CD14-positive monocyte (primary cell): ENCODE measurements at regions not wholly inside any gene's neighbourhood (a gene's known extent, or its start where the extent isn't known, plus 50 kb on each side); places are given as distances from the start of the nearest gene placed in this dataset.

Experiments used
- DNase-seq, 3 donors: peaks; one replicate each; pipeline ENCODE4 v3.0.0-alpha.2; 2011 to 2022
- H2AFZ ChIP-seq: 2 replicates; pipeline ENCODE4 v1.6.0; 2012; ENCODE audit warnings: mild to moderate bottlenecking, low read depth, low read length, inconsistent platforms; ENCODE audit not compliant: insufficient read depth, poor library complexity, severe bottlenecking
- H3K27ac ChIP-seq, 2 donors: 1 replicate in 1 of 2; 2 replicates in 1 of 2; pipeline ENCODE4 v1.5.1; 2012 to 2013; ENCODE audit warnings: low read length in 2 of 2, control low read depth in 1 of 2, inconsistent platforms in 1 of 2, low read depth in 1 of 2, mild to moderate bottlenecking in 1 of 2
- H3K27me3 ChIP-seq, 2 donors: one replicate each; pipeline versions ENCODE4 v1.6.0 to v1.6.1; 2011 to 2013; ENCODE audit warnings: low read length in 2 of 2; ENCODE audit not compliant: control insufficient read depth in 2 of 2, insufficient read depth in 2 of 2
- H3K36me3 ChIP-seq, 2 donors: replicated peaks in 1 of 2; 1 replicate in 1 of 2; 2 replicates in 1 of 2; pipeline versions ENCODE4 v1.5.1 to v1.6.1; 2012 to 2013; ENCODE audit warnings: low read length in 2 of 2, control low read depth in 1 of 2, inconsistent platforms in 1 of 2, mild to moderate bottlenecking in 1 of 2; ENCODE audit not compliant: insufficient read depth in 2 of 2, control insufficient read depth in 1 of 2
- H3K4me1 ChIP-seq, 2 donors: 1 replicate in 1 of 2; 2 replicates in 1 of 2; pipeline versions ENCODE4 v1.5.1 to v1.6.1; 2012 to 2013; ENCODE audit warnings: low read length in 2 of 2, control low read depth in 1 of 2, inconsistent platforms in 1 of 2, mild to moderate bottlenecking in 1 of 2, moderate library complexity in 1 of 2; ENCODE audit not compliant: insufficient read depth in 2 of 2, control insufficient read depth in 1 of 2
- H3K4me2 ChIP-seq: replicated peaks from 2 replicates; pipeline ENCODE3; 2012; ENCODE audit warnings: low read length, moderate library complexity, mild to moderate bottlenecking; ENCODE audit not compliant: poor library complexity, severe bottlenecking; ENCODE audit errors: extremely low read depth
- H3K4me3 ChIP-seq, 3 experiments: fragments of 200-600 bp in 1 of 3; sonication (generic) in 1 of 3; replicated peaks in 1 of 3; 1 replicate in 2 of 3; 2 replicates in 1 of 3; pipeline ENCODE4 v1.5.1; 2011 to 2013; ENCODE audit warnings: low read length in 3 of 3, mild to moderate bottlenecking in 3 of 3, control low read depth in 2 of 3, low read depth in 2 of 3, inconsistent platforms in 1 of 3, moderate library complexity in 1 of 3
- H3K79me2 ChIP-seq: 2 replicates; pipeline ENCODE4 v1.6.0; 2012; ENCODE audit warnings: mild to moderate bottlenecking, control low read depth, inconsistent platforms, low read length, moderate library complexity; ENCODE audit not compliant: insufficient read depth
- H3K9ac ChIP-seq: 2 replicates; pipeline ENCODE4 v1.6.0; 2017; ENCODE audit warnings: low read length, mild to moderate bottlenecking; ENCODE audit not compliant: insufficient read depth, poor library complexity, severe bottlenecking
- H3K9me3 ChIP-seq, 2 donors: replicated peaks in 1 of 2; 1 replicate in 1 of 2; 2 replicates in 1 of 2; pipeline versions ENCODE4 v1.5.1 to v1.6.1; 2012 to 2013; ENCODE audit warnings: low read length in 2 of 2, control low read depth in 1 of 2; ENCODE audit not compliant: control insufficient read depth in 1 of 2, insufficient read depth in 1 of 2
- H4K20me1 ChIP-seq: 2 replicates; pipeline ENCODE4 v1.6.0; 2012; ENCODE audit warnings: mild to moderate bottlenecking, low read length, control low read depth, moderate library complexity; ENCODE audit not compliant: insufficient read depth
- H3K27ac Mint-ChIP-seq, 7 donors: one replicate each; pipeline ENCODE4 v1.8.0; 2020; ENCODE audit warnings: mild to moderate bottlenecking in 7 of 7, mixed read lengths in 7 of 7, moderate library complexity in 6 of 7, inconsistent platforms in 2 of 7
- H3K27me3 Mint-ChIP-seq, 3 donors: one replicate each; pipeline ENCODE4 v1.8.0; 2021 to 2022; ENCODE audit warnings: low read depth in 3 of 3, mild to moderate bottlenecking in 3 of 3, mixed read lengths in 3 of 3, moderate library complexity in 3 of 3, inconsistent platforms in 1 of 3
- H3K36me3 Mint-ChIP-seq, 2 donors: one replicate each; pipeline ENCODE4 v1.8.0; 2020; ENCODE audit warnings: mixed read lengths in 2 of 2, inconsistent platforms in 1 of 2, mild to moderate bottlenecking in 1 of 2
- H3K4me1 Mint-ChIP-seq: one replicate; pipeline ENCODE4 v1.8.0; 2020; ENCODE audit warnings: mild to moderate bottlenecking, mixed read lengths
- H3K4me3 Mint-ChIP-seq, 2 donors: one replicate each; pipeline ENCODE4 v1.8.0; 2020; ENCODE audit warnings: mild to moderate bottlenecking in 2 of 2, mixed read lengths in 2 of 2, moderate library complexity in 1 of 2
- H3K9me3 Mint-ChIP-seq, 7 donors: one replicate each; pipeline ENCODE4 v1.8.0; 2020 to 2022; ENCODE audit warnings: mixed read lengths in 7 of 7, mild to moderate bottlenecking in 6 of 7, moderate library complexity in 6 of 7, inconsistent platforms in 2 of 7
- WGBS: methylation state at CpG from one replicate; pipeline ENCODE4 v1.1.5; 2013; ENCODE audit warnings: missing lambda C conversion rate; ENCODE audit not compliant: insufficient coverage; 5-methylcytosine and 5-hydroxymethylcytosine counted together
- intact Hi-C, 2 donors: fragments of 100-400 bp; cut with micrococcal nuclease; formaldehyde crosslinking; loops; one replicate each; pipeline versions ENCODE4 v1.15.0 to v1.15.1; 2023
- TF ChIP-seq, protein P1 (sequence below): fragments of 200-600 bp; IDR thresholded peaks from one replicate; pipeline ENCODE4 v1.8.0; 2022; ENCODE audit warnings: antibody characterized with exemption, mild to moderate bottlenecking

DNA sequence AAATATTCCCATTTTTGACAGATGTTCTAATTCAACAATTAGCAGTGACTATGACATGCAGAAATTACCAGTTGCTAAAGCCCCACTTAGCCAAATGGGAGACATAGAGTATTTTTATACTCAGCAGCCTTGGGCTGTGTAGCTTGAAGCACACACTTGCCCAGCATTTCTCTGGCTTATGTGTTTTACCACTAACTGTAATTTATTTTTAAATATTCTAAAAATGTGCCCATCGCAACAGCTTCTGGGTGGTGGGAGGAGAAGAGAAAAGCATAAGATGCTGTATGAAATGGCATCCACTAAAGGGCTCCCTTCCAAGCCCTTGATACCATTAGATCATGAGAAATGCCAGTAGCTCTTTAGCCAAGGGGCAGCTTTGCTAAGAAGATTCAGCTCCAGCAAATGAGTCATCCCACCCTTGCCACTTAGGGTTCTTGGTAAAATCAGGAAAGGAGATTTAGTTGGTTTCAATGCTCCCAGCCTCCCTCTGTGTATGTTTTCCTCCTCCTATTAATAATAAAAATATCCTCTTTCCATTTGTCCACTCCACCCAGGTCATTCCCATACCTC, 462.7 kb upstream of the DEPDC1 start:
- WGBS: no CpG with 5 or more reads among the region's 1 CpG

DNA sequence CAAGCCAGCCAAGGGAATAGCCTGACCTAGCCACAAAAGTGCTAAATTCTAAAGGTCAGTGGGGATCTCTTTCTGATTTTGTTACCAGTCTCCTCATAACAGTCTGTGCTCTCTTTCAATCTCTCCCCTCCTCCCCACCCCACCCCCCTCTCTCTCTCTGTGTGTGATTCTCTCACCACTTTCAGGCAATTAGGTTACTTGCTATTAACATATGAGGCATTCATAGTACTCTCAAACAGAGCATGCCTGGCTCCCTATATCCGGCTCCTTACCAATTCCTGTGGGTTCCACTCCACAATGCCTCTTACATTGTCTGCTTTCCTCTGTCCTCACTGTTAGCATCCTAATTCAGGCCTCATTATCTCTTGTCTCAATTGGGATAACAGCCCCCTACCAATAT, 464.3 kb upstream of the DEPDC1 start:
- WGBS: 100% methylated on average over 1 of the region's 1 CpG
- H3K27me3 ChIP-seq: no peaks in the 10 kb centered on the region
- H4K20me1 ChIP-seq: no peaks in the 10 kb centered on the region
- H3K4me1 ChIP-seq: no peaks in the 10 kb centered on the region
- TF ChIP-seq, protein P1, sequence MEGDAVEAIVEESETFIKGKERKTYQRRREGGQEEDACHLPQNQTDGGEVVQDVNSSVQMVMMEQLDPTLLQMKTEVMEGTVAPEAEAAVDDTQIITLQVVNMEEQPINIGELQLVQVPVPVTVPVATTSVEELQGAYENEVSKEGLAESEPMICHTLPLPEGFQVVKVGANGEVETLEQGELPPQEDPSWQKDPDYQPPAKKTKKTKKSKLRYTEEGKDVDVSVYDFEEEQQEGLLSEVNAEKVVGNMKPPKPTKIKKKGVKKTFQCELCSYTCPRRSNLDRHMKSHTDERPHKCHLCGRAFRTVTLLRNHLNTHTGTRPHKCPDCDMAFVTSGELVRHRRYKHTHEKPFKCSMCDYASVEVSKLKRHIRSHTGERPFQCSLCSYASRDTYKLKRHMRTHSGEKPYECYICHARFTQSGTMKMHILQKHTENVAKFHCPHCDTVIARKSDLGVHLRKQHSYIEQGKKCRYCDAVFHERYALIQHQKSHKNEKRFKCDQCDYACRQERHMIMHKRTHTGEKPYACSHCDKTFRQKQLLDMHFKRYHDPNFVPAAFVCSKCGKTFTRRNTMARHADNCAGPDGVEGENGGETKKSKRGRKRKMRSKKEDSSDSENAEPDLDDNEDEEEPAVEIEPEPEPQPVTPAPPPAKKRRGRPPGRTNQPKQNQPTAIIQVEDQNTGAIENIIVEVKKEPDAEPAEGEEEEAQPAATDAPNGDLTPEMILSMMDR: no peak
- no peak overlapping the region for H3K4me2 ChIP-seq
- H3K27ac Mint-ChIP-seq: no peak overlapping the region
- H3K27ac ChIP-seq: no peak overlapping the region
- DNase-seq: no peak
- peaks cover 0 to 16% (median 9%) of the 10 kb centered on the region in 7 donors for H3K9me3 Mint-ChIP-seq
- H3K36me3 Mint-ChIP-seq: no peaks in the 10 kb centered on the region
- H3K9ac ChIP-seq: no peak overlapping the region
- intact Hi-C loops: no loop called here
- H3K79me2 ChIP-seq: no peaks in the 10 kb centered on the region
- no peak overlapping the region for H2AFZ ChIP-seq
- no peaks in the 10 kb centered on the region for H3K4me1 Mint-ChIP-seq
- peaks cover 6 to 9% of the 10 kb centered on the region in 2 donors for H3K9me3 ChIP-seq
- peaks cover 0 to 2% (median 0%) of the 10 kb centered on the region in 3 donors for H3K27me3 Mint-ChIP-seq
- no peak overlapping the region for H3K4me3 ChIP-seq
- no peaks in the 10 kb centered on the region for H3K36me3 ChIP-seq
- no peak overlapping the region for H3K4me3 Mint-ChIP-seq

More for the DNA sequence above, 462.7 kb upstream of the DEPDC1 start:
- Histone ChIP-seq H4K20me1 (no peaks in the 10 kb centered on the region), H3K9me3 (peaks cover 4 to 7% of the 10 kb centered on the region in 2 donors), H3K4me1 (no peaks in the 10 kb centered on the region), H3K9ac (no peak overlapping the region), H3K79me2 (no peaks in the 10 kb centered on the region), H3K4me3 (no peak overlapping the region), H3K27me3 (no peaks in the 10 kb centered on the region), H3K36me3 (no peaks in the 10 kb centered on the region), H3K27ac (no peak overlapping the region), H3K4me2 (no peak overlapping the region), H2AFZ (no peak overlapping the region)
- intact Hi-C loops: no loop called here
- Mint-ChIP-seq H3K4me3 (no peak overlapping the region), H3K36me3 (no peaks in the 10 kb centered on the region), H3K27ac (no peak overlapping the region), H3K4me1 (no peaks in the 10 kb centered on the region), H3K9me3 (peaks cover 0 to 10% (median 5%) of the 10 kb centered on the region in 7 donors), H3K27me3 (peaks cover 0 to 2% (median 0%) of the 10 kb centered on the region in 3 donors)
- TF ChIP-seq, protein P1: no peak
- DNase-seq: no peak
